IMR-90 (cell line): ENCODE measurements at regions not wholly inside any gene's neighbourhood (a gene's known extent, or its start where the extent isn't known, plus 50 kb on each side); places are given as distances from the start of the nearest gene placed in this dataset.

Experiments
- ATAC-seq: fragments of 200-7000 bp; cut with Tn5 transposase; 2 replicates; pipeline ENCODE4 v1.9.1; 2020; ENCODE audit warnings: low read depth, mild to moderate bottlenecking, moderate library complexity
- BruUV-seq: library from RNA; stranded (reverse); fragments of 400-500 nt; replicated peaks from 2 replicates; lab custom pipeline; 2021; lab: Mats Ljungman, UMichigan
- CTCF ChIA-PET: fragments of 300-600 bp; formaldehyde crosslinking; extraction: SDS; loops from one replicate; lab custom pipeline; 2021; ENCODE audit warnings: antibody characterized with exemption; lab: Yijun Ruan, JAX
- POLR2A ChIA-PET: fragments of 300-600 bp; sonication (Branson Sonifier 250); formaldehyde crosslinking; loops from one replicate; lab custom pipeline; 2022; ENCODE audit warnings: antibody characterized with exemption; ENCODE audit not compliant: unreplicated experiment; lab: Charles Lee
- DNase-seq: peaks from one replicate; pipeline ENCODE4 v3.0.0; 2013
- H2AFZ ChIP-seq: replicated peaks from 2 replicates; pipeline ENCODE3; 2013; ENCODE audit warnings: low read length, mild to moderate bottlenecking; ENCODE audit not compliant: poor library complexity
- H2AK5ac ChIP-seq: 2 replicates; pipeline ENCODE4 v1.6.1; 2013; ENCODE audit warnings: low read depth, low read length, inconsistent platforms
- H2AK9ac ChIP-seq: replicated peaks from 2 replicates; pipeline ENCODE3; 2013; ENCODE audit warnings: mild to moderate bottlenecking, low read depth, low read length, moderate library complexity; ENCODE audit not compliant: poor library complexity
- H2BK120ac ChIP-seq: 2 replicates; pipeline ENCODE4 v1.6.1; 2013; ENCODE audit warnings: low read depth, low read length, inconsistent platforms
- H2BK15ac ChIP-seq: 3 replicates; pipeline ENCODE4 v1.6.1; 2013; ENCODE audit warnings: low read depth, low read length, inconsistent platforms
- H2BK20ac ChIP-seq: 2 replicates; pipeline ENCODE4 v1.6.1; 2013; ENCODE audit warnings: low read depth, mild to moderate bottlenecking, inconsistent platforms, low read length, moderate library complexity
- H2BK5ac ChIP-seq: 2 replicates; pipeline ENCODE4 v1.6.1; 2013; ENCODE audit warnings: mild to moderate bottlenecking, low read depth, low read length, inconsistent platforms; ENCODE audit not compliant: poor library complexity, severe bottlenecking
- H3K14ac ChIP-seq: replicated peaks from 2 replicates; pipeline ENCODE4 v1.6.1; 2013; ENCODE audit warnings: low read depth, low read length, inconsistent platforms
- H3K18ac ChIP-seq: 2 replicates; pipeline ENCODE4 v1.6.1; 2013; ENCODE audit warnings: low read depth, low read length, control low read depth
- H3K23ac ChIP-seq: 2 replicates; pipeline ENCODE4 v1.6.1; 2013; ENCODE audit warnings: low read depth, low read length, inconsistent platforms
- H3K27ac ChIP-seq: 2 replicates; pipeline ENCODE4 v1.5.1; 2013; ENCODE audit warnings: mild to moderate bottlenecking, control low read depth, low read length; ENCODE audit not compliant: insufficient read depth
- H3K27me3 ChIP-seq: 2 replicates; pipeline ENCODE4 v1.6.1; 2013; ENCODE audit warnings: low read length; ENCODE audit not compliant: control insufficient read depth, insufficient read depth
- H3K36me3 ChIP-seq: 2 replicates; pipeline ENCODE4 v1.6.1; 2013; ENCODE audit warnings: low read length, mixed read lengths; ENCODE audit not compliant: control insufficient read depth, insufficient read depth
- H3K4ac ChIP-seq: 2 replicates; pipeline ENCODE4 v1.6.1; 2013; ENCODE audit warnings: low read depth, low read length, inconsistent platforms
- H3K4me1 ChIP-seq: 2 replicates; pipeline ENCODE4 v1.6.1; 2013; ENCODE audit warnings: low read length, mixed read lengths; ENCODE audit not compliant: control insufficient read depth, insufficient read depth
- H3K4me2 ChIP-seq: 2 replicates; pipeline ENCODE4 v1.6.1; 2013; ENCODE audit warnings: low read depth, mild to moderate bottlenecking, control low read depth, low read length, moderate library complexity
- H3K4me3 ChIP-seq: 2 replicates; pipeline ENCODE4 v1.5.1; 2013; ENCODE audit warnings: low read depth, mild to moderate bottlenecking, control low read depth, low read length, moderate library complexity; ENCODE audit not compliant: insufficient read depth
- H3K56ac ChIP-seq: 2 replicates; pipeline ENCODE4 v1.6.1; 2013; ENCODE audit warnings: low read length, inconsistent platforms; ENCODE audit not compliant: insufficient read depth; ENCODE audit errors: extremely low read depth
- H3K79me1 ChIP-seq, 2 experiments: 2 replicates each; pipeline ENCODE4 v1.6.1; 2013; ENCODE audit warnings: low read length in 2 of 2, inconsistent platforms in 1 of 2, low read depth in 1 of 2
- H3K9ac ChIP-seq: 2 replicates; pipeline ENCODE4 v1.6.1; 2013; ENCODE audit warnings: low read depth, low read length, control low read depth
- H3K9me1 ChIP-seq: 2 replicates; pipeline ENCODE4 v1.6.1; 2013; ENCODE audit warnings: low read length, inconsistent platforms; ENCODE audit not compliant: insufficient read depth
- H3K9me3 ChIP-seq: 2 replicates; pipeline ENCODE4 v1.6.1; 2013; ENCODE audit warnings: low read length; ENCODE audit not compliant: control insufficient read depth, insufficient read depth
- H4K20me1 ChIP-seq: 2 replicates; pipeline ENCODE4 v1.6.1; 2013; ENCODE audit warnings: low read length, inconsistent platforms; ENCODE audit not compliant: insufficient read depth
- H4K5ac ChIP-seq: 2 replicates; pipeline ENCODE4 v1.6.1; 2013; ENCODE audit warnings: mild to moderate bottlenecking, low read depth, low read length, control low read depth
- H4K8ac ChIP-seq, 2 experiments: 2 replicates each; pipeline ENCODE4 v1.6.1; 2013; ENCODE audit warnings: low read depth in 2 of 2, low read length in 2 of 2, control low read depth in 1 of 2, inconsistent platforms in 1 of 2
- H4K91ac ChIP-seq: 2 replicates; pipeline ENCODE4 v1.6.1; 2013; ENCODE audit warnings: low read depth, low read length, inconsistent platforms; ENCODE audit not compliant: insufficient read depth
- CEBPB ChIP-seq: IDR thresholded peaks from 2 replicates; pipeline ENCODE4 v1.6.1; 2012; ENCODE audit warnings: low read depth, low read length, improper control_type of control experiment
- NFE2L2 ChIP-seq: fragments of 150-350 bp; IDR thresholded peaks from 2 replicates; pipeline ENCODE4 v1.6.1; 2016; ENCODE audit warnings: low read depth, mild to moderate bottlenecking, low read length
- WGBS, 2 experiments: methylation state at CpG; one replicate each; pipeline versions ENCODE4 v1.1.5 to v1.1.7; 2013; ENCODE audit warnings: missing lambda C conversion rate in 2 of 2; ENCODE audit not compliant: insufficient read length in 1 of 2; ENCODE audit errors: extremely low coverage in 2 of 2; 5-methylcytosine and 5-hydroxymethylcytosine counted together
- dilution Hi-C: fragments of 300-500 bp; cut with HindIII; formaldehyde crosslinking; loops from one replicate; pipeline ENCODE4 v1.14.3; 2018; ENCODE audit warnings: low sequenced_read_pairs; ENCODE audit not compliant: unreplicated experiment
- in situ Hi-C: fragments of 300-500 bp; cut with MboI; formaldehyde crosslinking; loops from 3 replicates; pipeline ENCODE4 v1.14.3; 2019; ENCODE audit warnings: low sequenced_read_pairs, inconsistent platforms, mixed read lengths
- intact Hi-C: fragments of 100-400 bp; cut with micrococcal nuclease; formaldehyde crosslinking; loops from 2 replicates; pipeline ENCODE4 v1.10.0; 2022
- TF ChIP-seq, protein P1 (sequence below): fragments of 150-350 bp; IDR thresholded peaks from 2 replicates; pipeline ENCODE4 v1.6.1; 2016; ENCODE audit warnings: low read depth, mild to moderate bottlenecking, low read length, moderate library complexity, borderline replicate concordance

DNA sequence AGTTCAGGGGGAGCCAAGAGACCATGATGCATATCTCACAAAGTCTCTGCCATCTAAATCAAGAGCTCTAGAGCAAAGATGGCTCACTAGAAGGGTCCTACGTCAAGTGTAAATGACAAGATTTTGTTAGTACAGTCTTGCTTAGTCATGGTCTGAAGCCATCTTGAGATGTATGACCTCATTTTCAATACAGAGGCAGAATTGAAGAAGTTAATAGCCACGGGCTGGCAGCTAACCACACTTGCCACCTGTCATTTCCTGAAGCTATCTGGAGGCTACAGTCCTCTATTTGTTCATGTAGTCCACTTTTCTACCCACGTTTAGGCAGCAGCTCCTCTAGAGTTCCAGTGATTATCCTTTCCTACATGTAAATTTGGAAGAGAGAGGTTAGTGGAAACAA, 231.7 kb upstream of the CDH12 start:
- H4K5ac ChIP-seq, result no peak overlapping the region
- BruUV-seq, result no TSS peak
- H3K4me2 ChIP-seq, result no peak overlapping the region
- H3K4me1 ChIP-seq, result no peaks in the 10 kb centered on the region
- ChIA-PET CTCF (no interaction called here), POLR2A (no interaction called here)
- H3K27ac ChIP-seq, result no peak overlapping the region
- ATAC-seq (no peak), DNase-seq (no peak)
- WGBS, 2 experiments, result no CpG with 5 or more reads among the region's 3 CpGs
- H2BK5ac ChIP-seq, result no peak overlapping the region
- H3K18ac ChIP-seq, result no peak overlapping the region
- H3K79me1 ChIP-seq, result no peaks in the 10 kb centered on the region
- H3K36me3 ChIP-seq, result no peaks in the 10 kb centered on the region
- dilution Hi-C loops (no loop called here), in situ Hi-C loops (no loop called here), intact Hi-C loops (no loop called here)
- H3K27me3 ChIP-seq, result no peaks in the 10 kb centered on the region
- H3K14ac ChIP-seq, result no peak overlapping the region
- H3K23ac ChIP-seq, result no peak overlapping the region
- TF ChIP-seq, protein P1, sequence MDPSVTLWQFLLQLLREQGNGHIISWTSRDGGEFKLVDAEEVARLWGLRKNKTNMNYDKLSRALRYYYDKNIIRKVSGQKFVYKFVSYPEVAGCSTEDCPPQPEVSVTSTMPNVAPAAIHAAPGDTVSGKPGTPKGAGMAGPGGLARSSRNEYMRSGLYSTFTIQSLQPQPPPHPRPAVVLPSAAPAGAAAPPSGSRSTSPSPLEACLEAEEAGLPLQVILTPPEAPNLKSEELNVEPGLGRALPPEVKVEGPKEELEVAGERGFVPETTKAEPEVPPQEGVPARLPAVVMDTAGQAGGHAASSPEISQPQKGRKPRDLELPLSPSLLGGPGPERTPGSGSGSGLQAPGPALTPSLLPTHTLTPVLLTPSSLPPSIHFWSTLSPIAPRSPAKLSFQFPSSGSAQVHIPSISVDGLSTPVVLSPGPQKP, result no peak
- TF ChIP-seq NFE2L2 (no peak), CEBPB (no peak)
- no peak overlapping the region for H2AFZ ChIP-seq
- no peak overlapping the region for H2AK5ac ChIP-seq
- no peak overlapping the region for H3K4ac ChIP-seq
- no peak overlapping the region for H4K8ac ChIP-seq
- no peak overlapping the region for H3K56ac ChIP-seq
- H2BK120ac ChIP-seq, result no peak overlapping the region
- H4K91ac ChIP-seq, result no peak overlapping the region
- H4K20me1 ChIP-seq, result no peaks in the 10 kb centered on the region
- no peak overlapping the region for H3K4me3 ChIP-seq
- H3K9ac ChIP-seq, result no peak overlapping the region
- no peak overlapping the region for H2BK20ac ChIP-seq
- 0 out of 2 replicates have a peak, but pooled peaks cover 3% of the 10 kb centered on the region for H3K9me3 ChIP-seq
- H3K9me1 ChIP-seq, result no peaks in the 10 kb centered on the region
- H2BK15ac ChIP-seq, result no peak overlapping the region
- no peak overlapping the region for H2AK9ac ChIP-seq
